Peyer's patch (tissue), 4 donors: ENCODE measurements at regions not wholly inside any gene's neighbourhood (a gene's known extent, or its start where the extent isn't known, plus 50 kb on each side); places are given as distances from the start of the nearest gene placed in this dataset.

Source experiments
- CTCF ChIP-seq, 6 experiments: fragments of 450-650 bp in 4 of 6; fragments of 200-600 bp in 2 of 6; sonication (generic) in 1 of 6; IDR thresholded peaks; one replicate each; pipeline ENCODE4 v1.5.1; 2017 to 2019; ENCODE audit warnings: antibody characterized with exemption in 6 of 6, mild to moderate bottlenecking in 3 of 6, moderate library complexity in 1 of 6
- POLR2A ChIP-seq, 2 donors: fragments of 450-650 bp; IDR thresholded peaks; one replicate each; pipeline ENCODE4 v1.5.1; 2017; ENCODE audit warnings: antibody characterized with exemption in 2 of 2, mild to moderate bottlenecking in 2 of 2, moderate library complexity in 2 of 2

- TF ChIP-seq CTCF (IDR thresholded peaks at IDR 0.05) (no peak), POLR2A (IDR thresholded peaks at IDR 0.05) (no peak)
Measured at GRCh38 chr7:120184866-120185265, 88.1 kb upstream of the KCND2 start.
